ENCODE measurements at regions not wholly inside any gene's neighbourhood (a gene's known extent, or its start where the extent isn't known, plus 50 kb on each side); places are given as distances from the start of the nearest gene placed in this dataset.
A peak's percentile ranks its signal among the peaks of the same experiment; 100 is the strongest.
"Not testable (repeated sequence)": the region's sequence is repeated elsewhere in the genome, so short reads cannot be mapped to it uniquely, and the experiment has no call there.

- DNase-seq: no peak
These were observed 140.4 kb upstream of the WDFY3 start for GRCh38 chr4:85106805-85107336.

GRCh38 chr4:85107553-85107952 lies 141.1 kb upstream of the WDFY3 start:
- DNase-seq: no peak

GRCh38 chr4:85113706-85114105 lies 147.2 kb upstream of the WDFY3 start:
- no peak for DNase-seq

- no peak for DNase-seq
These were observed 148.0 kb upstream of the WDFY3 start for GRCh38 chr4:85114526-85114925.

GRCh38 chr4:85116008-85116407 lies 149.5 kb upstream of the WDFY3 start:
- no peak for DNase-seq

GRCh38 chr4:85125688-85126087 lies 159.2 kb upstream of the WDFY3 start:
- no peak for DNase-seq

GRCh38 chr4:85126991-85127591 lies 160.6 kb upstream of the WDFY3 start:
- DNase-seq: no peak

- peak; percentile 2 for DNase-seq
These were observed 161.2 kb upstream of the WDFY3 start for GRCh38 chr4:85127653-85128052.

GRCh38 chr4:85128246-85129204 lies 162.0 kb upstream of the WDFY3 start:
- DNase-seq: no peak

GRCh38 chr4:85129354-85130125 lies 163.1 kb upstream of the WDFY3 start:
- not testable (repeated sequence) for DNase-seq

- DNase-seq: no peak
These were observed 165.6 kb upstream of the WDFY3 start for GRCh38 chr4:85132117-85132516.

- no peak for DNase-seq
These were observed 166.1 kb upstream of the WDFY3 start for GRCh38 chr4:85132570-85132969.

- not testable (repeated sequence) for DNase-seq
These were observed 173.3 kb upstream of the WDFY3 start for GRCh38 chr4:85139749-85140148.

GRCh38 chr4:85142451-85142850 lies 176.0 kb upstream of the WDFY3 start:
- DNase-seq: no peak

- DNase-seq: peak; percentile 18
These were observed 181.1 kb upstream of the WDFY3 start for GRCh38 chr4:85147481-85148076.

GRCh38 chr4:85149676-85150075 lies 183.2 kb upstream of the WDFY3 start:
- no peak for DNase-seq

GRCh38 chr4:85151371-85151770 lies 184.9 kb upstream of the WDFY3 start:
- no peak for DNase-seq

GRCh38 chr4:85151786-85152185 lies 185.3 kb upstream of the WDFY3 start:
- DNase-seq: no peak

GRCh38 chr4:85152480-85152879 lies 186.0 kb upstream of the WDFY3 start:
- DNase-seq: no peak

- DNase-seq: no peak
These were observed 186.7 kb upstream of the WDFY3 start for GRCh38 chr4:85153221-85153620.

GRCh38 chr4:85154591-85154990 lies 188.1 kb upstream of the WDFY3 start:
- DNase-seq: no peak

- no peak for DNase-seq
These were observed 199.3 kb upstream of the WDFY3 start for GRCh38 chr4:85165808-85166207.

- DNase-seq: no peak
These were observed 199.8 kb upstream of the WDFY3 start for GRCh38 chr4:85166318-85166717.

All from NCI-H146 (cell line).